GM23248 (cell line): ENCODE measurements at regions not wholly inside any gene's neighbourhood (a gene's known extent, or its start where the extent isn't known, plus 50 kb on each side); places are given as distances from the start of the nearest gene placed in this dataset.
A peak's percentile ranks its signal among the peaks of the same experiment; 100 is the strongest.
"Not testable (repeated sequence)": the region's sequence is repeated elsewhere in the genome, so short reads cannot be mapped to it uniquely, and the experiment has no call there.

ENCODE experiments used
- DNase-seq: peaks from one replicate; pipeline ENCODE4 v3.0.0-alpha.2; 2015
- H2AFZ ChIP-seq: fragments of 200-600 bp; sonication (generic); 2 replicates; pipeline ENCODE4 v1.6.1; 2016; ENCODE audit warnings: antibody characterized with exemption
- H3F3A ChIP-seq: fragments of 200-600 bp; sonication (generic); 2 replicates; pipeline ENCODE4 v1.6.1; 2016; ENCODE audit warnings: mild to moderate bottlenecking, antibody characterized with exemption, mixed run types; ENCODE audit not compliant: insufficient read depth
- H3K27ac ChIP-seq: fragments of 200-600 bp; sonication (generic); 2 replicates; pipeline ENCODE4 v1.5.1; 2016; ENCODE audit warnings: mild to moderate bottlenecking
- H3K27me3 ChIP-seq: fragments of 200-600 bp; sonication (generic); replicated peaks from 2 replicates; pipeline ENCODE4 v1.6.1; 2016; ENCODE audit warnings: mild to moderate bottlenecking; ENCODE audit not compliant: insufficient read depth
- H3K36me3 ChIP-seq: fragments of 200-600 bp; sonication (generic); 2 replicates; pipeline ENCODE4 v1.6.1; 2016; ENCODE audit warnings: low read depth, mild to moderate bottlenecking
- H3K4me1 ChIP-seq: fragments of 200-600 bp; sonication (generic); 2 replicates; pipeline ENCODE4 v1.6.1; 2016; ENCODE audit warnings: mild to moderate bottlenecking; ENCODE audit not compliant: insufficient read depth
- H3K4me2 ChIP-seq: fragments of 200-600 bp; sonication (generic); one replicate; pipeline ENCODE4 v1.6.1; 2016; ENCODE audit warnings: mild to moderate bottlenecking; ENCODE audit not compliant: unreplicated experiment
- H3K4me3 ChIP-seq: fragments of 200-600 bp; sonication (generic); 2 replicates; pipeline ENCODE4 v1.5.1; 2016; ENCODE audit warnings: mild to moderate bottlenecking
- H3K79me2 ChIP-seq: fragments of 200-600 bp; sonication (generic); 2 replicates; pipeline ENCODE4 v1.6.1; 2016; ENCODE audit warnings: mild to moderate bottlenecking; ENCODE audit not compliant: insufficient read depth
- H3K9ac ChIP-seq: fragments of 200-600 bp; sonication (generic); 2 replicates; pipeline ENCODE4 v1.6.1; 2016; ENCODE audit warnings: mild to moderate bottlenecking
- H3K9me2 ChIP-seq: fragments of 200-600 bp; sonication (generic); 2 replicates; pipeline ENCODE4 v1.6.1; 2016; ENCODE audit warnings: mixed run types, mild to moderate bottlenecking, moderate library complexity; ENCODE audit not compliant: insufficient read depth
- H3K9me3 ChIP-seq: fragments of 200-600 bp; sonication (generic); one replicate; pipeline ENCODE4 v1.6.1; 2017; ENCODE audit warnings: low read depth
- H4K20me1 ChIP-seq: fragments of 200-600 bp; sonication (generic); 2 replicates; pipeline ENCODE4 v1.6.0; 2016; ENCODE audit not compliant: insufficient read depth
- EZH2 ChIP-seq: fragments of 200-600 bp; sonication (generic); IDR thresholded peaks from 2 replicates; pipeline ENCODE4 v1.6.1; 2018; ENCODE audit warnings: antibody characterized with exemption, mild to moderate bottlenecking; ENCODE audit not compliant: insufficient read depth, poor library complexity, severe bottlenecking
- EZH2phosphoT487 ChIP-seq: fragments of 200-600 bp; sonication (generic); IDR thresholded peaks from 2 replicates; pipeline ENCODE4 v1.6.1; 2018; ENCODE audit warnings: antibody characterized with exemption, moderate library complexity, mild to moderate bottlenecking, low read depth; ENCODE audit not compliant: insufficient read depth
- WGBS, 2 experiments: methylation state at CpG; one replicate each; pipeline ENCODE4 v1.1.6; 2015 to 2017; ENCODE audit warnings: low lambda C conversion rate in 2 of 2, low coverage in 1 of 2; ENCODE audit errors: missing lambda C conversion rate in 2 of 2; 5-methylcytosine and 5-hydroxymethylcytosine counted together
- in situ Hi-C: fragments of 300-500 bp; cut with MboI; formaldehyde crosslinking; loops from 2 replicates; pipeline ENCODE4 v1.15.0; 2020

DNA sequence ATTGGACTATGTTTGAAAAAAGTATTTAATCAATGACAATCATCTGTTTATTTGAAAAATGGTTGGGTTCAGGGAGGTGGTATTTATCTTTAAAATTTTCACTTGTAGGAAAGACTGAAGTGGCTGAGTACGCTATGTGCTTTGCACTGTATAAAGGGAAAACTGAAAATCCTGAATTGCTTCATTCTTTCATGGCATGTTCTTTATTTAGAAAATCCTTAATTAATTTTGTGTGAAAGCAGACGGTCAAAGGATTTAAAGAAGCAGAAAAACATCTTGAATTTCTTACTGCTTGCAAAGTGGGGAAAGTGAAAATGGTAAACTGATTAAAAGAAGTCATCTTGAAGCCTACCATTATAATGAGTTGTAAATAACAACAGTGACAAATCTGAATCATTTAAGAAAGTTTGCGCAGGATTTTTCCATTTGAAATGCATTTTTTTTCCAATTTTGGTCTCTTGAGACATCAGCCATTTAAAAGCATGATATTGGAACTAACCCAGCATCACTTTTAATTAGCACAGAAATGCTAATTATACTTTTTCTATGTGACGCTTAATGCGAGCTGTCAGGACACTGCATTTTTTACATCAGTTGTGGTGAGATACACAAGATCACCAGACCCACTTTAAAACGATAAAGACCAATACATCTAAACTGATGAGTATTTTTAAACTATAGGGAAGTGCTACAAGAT, 169.0 kb downstream of the NEDD1 start:
- in situ Hi-C loops: no loop called here
- no peaks in the 10 kb centered on the region for H3K27me3 ChIP-seq
- H3K27ac ChIP-seq: no peak overlapping the region
- no peak overlapping the region for H2AFZ ChIP-seq
- H3K4me2 ChIP-seq: no peak overlapping the region
- H4K20me1 ChIP-seq: no peaks in the 10 kb centered on the region
- H3K4me3 ChIP-seq: no peak overlapping the region
- TF ChIP-seq EZH2: no peak
- no peak for TF ChIP-seq EZH2phosphoT487
- no peaks in the 10 kb centered on the region for H3K9me2 ChIP-seq
- H3K36me3 ChIP-seq: no peaks in the 10 kb centered on the region
- DNase-seq: no peak
- H3K79me2 ChIP-seq: no peaks in the 10 kb centered on the region
- H3F3A ChIP-seq: no peaks in the 10 kb centered on the region
- H3K9me3 ChIP-seq: no peaks in the 10 kb centered on the region
- H3K4me1 ChIP-seq: no peaks in the 10 kb centered on the region
- no peak overlapping the region for H3K9ac ChIP-seq
- 30 to 32% methylated on average over 6 of the region's 6 CpGs for WGBS, 2 experiments

GRCh38 chr12:97076912-97077311, 169.9 kb downstream of the NEDD1 start:
- H3K9ac ChIP-seq, in situ Hi-C loops, H3K4me2 ChIP-seq, H3K27ac ChIP-seq, H2AFZ ChIP-seq, H3K79me2 ChIP-seq, H3K9me3 ChIP-seq, H3K9me2 ChIP-seq, H3K27me3 ChIP-seq, H3K4me3 ChIP-seq, H4K20me1 ChIP-seq, H3K36me3 ChIP-seq, H3F3A ChIP-seq, H3K4me1 ChIP-seq: not testable (repeated sequence)
- 12% methylated on average over 9 of the region's 9 CpGs for WGBS, 2 experiments
- peak; percentile 7 for DNase-seq

GRCh38 chr12:97082029-97082428, 175.0 kb downstream of the NEDD1 start:
- Histone ChIP-seq H4K20me1 (no peaks in the 10 kb centered on the region), H3K27ac (no peak overlapping the region), H3K4me3 (no peak overlapping the region), H3K4me2 (no peak overlapping the region), H3K9me3 (no peaks in the 10 kb centered on the region), H3F3A (no peaks in the 10 kb centered on the region), H3K27me3 (no peaks in the 10 kb centered on the region), H3K36me3 (no peaks in the 10 kb centered on the region), H3K79me2 (no peaks in the 10 kb centered on the region), H3K9ac (no peak overlapping the region), H2AFZ (no peak overlapping the region), H3K9me2 (no peaks in the 10 kb centered on the region), H3K4me1 (no peaks in the 10 kb centered on the region)
- TF ChIP-seq EZH2 (no peak), EZH2phosphoT487 (no peak)
- in situ Hi-C loops: no loop called here
- no peak for DNase-seq

GRCh38 chr12:97093187-97093683, 186.2 kb downstream of the NEDD1 start:
- Histone ChIP-seq H3K9me3 (no peaks in the 10 kb centered on the region), H3K9ac (no peak overlapping the region), H2AFZ (no peak overlapping the region), H3K4me1 (no peaks in the 10 kb centered on the region), H3K27me3 (no peaks in the 10 kb centered on the region), H3K4me2 (no peak overlapping the region), H3K4me3 (no peak overlapping the region), H3K79me2 (no peaks in the 10 kb centered on the region), H4K20me1 (no peaks in the 10 kb centered on the region), H3F3A (no peaks in the 10 kb centered on the region), H3K27ac (no peak overlapping the region), H3K9me2 (no peaks in the 10 kb centered on the region), H3K36me3 (no peaks in the 10 kb centered on the region)
- DNase-seq: no peak
- in situ Hi-C loops: no loop called here
- 16 to 18% methylated on average over 6 of the region's 6 CpGs for WGBS, 2 experiments
- TF ChIP-seq EZH2phosphoT487 (no peak), EZH2 (no peak)

GRCh38 chr12:97097734-97098133, 190.7 kb downstream of the NEDD1 start:
- Histone ChIP-seq H3K36me3 (no peaks in the 10 kb centered on the region), H3K4me2 (no peak overlapping the region), H3K27me3 (no peaks in the 10 kb centered on the region), H3K4me3 (no peak overlapping the region), H3K9me3 (no peaks in the 10 kb centered on the region), H3K79me2 (no peaks in the 10 kb centered on the region), H3K4me1 (no peaks in the 10 kb centered on the region), H3K9me2 (no peaks in the 10 kb centered on the region), H2AFZ (no peak overlapping the region), H3F3A (no peaks in the 10 kb centered on the region), H3K9ac (no peak overlapping the region), H4K20me1 (no peaks in the 10 kb centered on the region), H3K27ac (no peak overlapping the region)
- in situ Hi-C loops: no loop called here
- no peak for DNase-seq
- TF ChIP-seq EZH2 (no peak), EZH2phosphoT487 (no peak)
- 0 to 13% methylated on average over 1 of the region's 1 CpG for WGBS, 2 experiments
